ENCODE measurements at regions not wholly inside any gene's neighbourhood (a gene's known extent, or its start where the extent isn't known, plus 50 kb on each side); places are given as distances from the start of the nearest gene placed in this dataset.

DNA sequence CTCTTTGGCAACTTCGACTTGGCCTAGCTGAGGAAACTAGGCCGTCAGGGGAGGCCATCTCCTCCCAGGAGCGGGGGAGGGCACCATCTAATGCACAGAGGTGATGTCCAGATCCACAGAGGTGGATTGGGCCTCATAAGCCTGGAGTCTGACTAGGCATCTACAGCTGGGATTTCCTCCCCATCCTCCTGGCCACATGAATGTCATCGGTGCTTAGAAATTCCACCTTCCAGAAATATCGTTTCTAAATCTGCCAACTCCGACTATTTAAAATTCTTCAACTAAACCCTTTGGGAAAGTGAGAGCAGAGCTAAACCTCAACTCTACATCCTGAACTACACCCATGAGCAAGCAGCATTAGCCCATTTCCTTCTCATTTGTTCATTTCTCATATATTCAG is 118.7 kb downstream of the WNT5A start:
- TF ChIP-seq EZH2 (optimal IDR thresholded peaks at IDR 0.05; ENCODE audit: low read depth, low read length): no peak
- no peak for TF ChIP-seq CTCF (IDR thresholded peaks at IDR 0.05; ENCODE audit: low read length)
